Thoracic aorta (tissue), 2 donors: ENCODE measurements at regions not wholly inside any gene's neighbourhood (a gene's known extent, or its start where the extent isn't known, plus 50 kb on each side); places are given as distances from the start of the nearest gene placed in this dataset.

Experiments used
- ATAC-seq: fragments of 150-250 bp; one replicate; pipeline ENCODE4 v1.8.0; 2017; ENCODE audit warnings: low read depth; ENCODE audit not compliant: insufficient number of reproducible peaks, low FRiP score
- DNase-seq: peaks from one replicate; pipeline ENCODE4 v3.0.0-alpha.2; 2020; ENCODE audit warnings: low spot score
- H3K27ac ChIP-seq, 2 donors: fragments of 200-600 bp; sonication (generic); 1 replicate in 1 of 2; 2 replicates in 1 of 2; pipeline ENCODE4 v1.5.1; 2016; ENCODE audit warnings: mild to moderate bottlenecking in 2 of 2, moderate library complexity in 2 of 2
- H3K27me3 ChIP-seq: fragments of 200-600 bp; sonication (generic); replicated peaks from 2 replicates; pipeline ENCODE4 v1.6.0; 2016; ENCODE audit warnings: mild to moderate bottlenecking; ENCODE audit not compliant: insufficient read depth
- H3K36me3 ChIP-seq: fragments of 200-600 bp; sonication (generic); one replicate; pipeline ENCODE4 v1.5.1; 2016
- H3K4me1 ChIP-seq, 2 donors: fragments of 200-600 bp; sonication (generic); 1 replicate in 1 of 2; 2 replicates in 1 of 2; pipeline versions ENCODE4 v1.5.1 to v1.6.0; 2016; ENCODE audit warnings: low read depth in 2 of 2, mild to moderate bottlenecking in 1 of 2; ENCODE audit not compliant: control insufficient read depth in 1 of 2
- H3K4me3 ChIP-seq: fragments of 200-600 bp; sonication (generic); 2 replicates; pipeline ENCODE4 v1.5.1; 2016; ENCODE audit warnings: mild to moderate bottlenecking
- H3K9me3 ChIP-seq: fragments of 200-600 bp; sonication (generic); 2 replicates; pipeline ENCODE4 v1.5.1; 2016
- TF ChIP-seq, protein P1 (sequence below): fragments of 200-600 bp; sonication (generic); IDR thresholded peaks from one replicate; pipeline ENCODE4 v1.5.1; 2019; ENCODE audit warnings: antibody characterized with exemption

GRCh38 chr3:72058493-72059081 is 273.6 kb upstream of the PROK2 start:
- TF ChIP-seq, protein P1, sequence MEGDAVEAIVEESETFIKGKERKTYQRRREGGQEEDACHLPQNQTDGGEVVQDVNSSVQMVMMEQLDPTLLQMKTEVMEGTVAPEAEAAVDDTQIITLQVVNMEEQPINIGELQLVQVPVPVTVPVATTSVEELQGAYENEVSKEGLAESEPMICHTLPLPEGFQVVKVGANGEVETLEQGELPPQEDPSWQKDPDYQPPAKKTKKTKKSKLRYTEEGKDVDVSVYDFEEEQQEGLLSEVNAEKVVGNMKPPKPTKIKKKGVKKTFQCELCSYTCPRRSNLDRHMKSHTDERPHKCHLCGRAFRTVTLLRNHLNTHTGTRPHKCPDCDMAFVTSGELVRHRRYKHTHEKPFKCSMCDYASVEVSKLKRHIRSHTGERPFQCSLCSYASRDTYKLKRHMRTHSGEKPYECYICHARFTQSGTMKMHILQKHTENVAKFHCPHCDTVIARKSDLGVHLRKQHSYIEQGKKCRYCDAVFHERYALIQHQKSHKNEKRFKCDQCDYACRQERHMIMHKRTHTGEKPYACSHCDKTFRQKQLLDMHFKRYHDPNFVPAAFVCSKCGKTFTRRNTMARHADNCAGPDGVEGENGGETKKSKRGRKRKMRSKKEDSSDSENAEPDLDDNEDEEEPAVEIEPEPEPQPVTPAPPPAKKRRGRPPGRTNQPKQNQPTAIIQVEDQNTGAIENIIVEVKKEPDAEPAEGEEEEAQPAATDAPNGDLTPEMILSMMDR, result no peak
- Histone ChIP-seq H3K36me3 (no peaks in the 10 kb centered on the region), H3K4me1 (peaks cover 0 to 11% of the 10 kb centered on the region in 2 donors), H3K27ac (no peak overlapping the region), H3K27me3 (no peaks in the 10 kb centered on the region), H3K9me3 (no peaks in the 10 kb centered on the region), H3K4me3 (no peak overlapping the region)
- ATAC-seq, result no peak
- no peak for DNase-seq

- Histone ChIP-seq H3K9me3 (no peaks in the 10 kb centered on the region), H3K27ac (no peak overlapping the region), H3K4me1 (peaks cover 0 to 11% of the 10 kb centered on the region in 2 donors), H3K4me3 (no peak overlapping the region), H3K36me3 (no peaks in the 10 kb centered on the region), H3K27me3 (no peaks in the 10 kb centered on the region)
- ATAC-seq, result no peak
- DNase-seq, result no peak
- TF ChIP-seq, protein P1, result no peak
Observed at GRCh38 chr3:72055436-72055835, 270.5 kb upstream of the PROK2 start.

DNA sequence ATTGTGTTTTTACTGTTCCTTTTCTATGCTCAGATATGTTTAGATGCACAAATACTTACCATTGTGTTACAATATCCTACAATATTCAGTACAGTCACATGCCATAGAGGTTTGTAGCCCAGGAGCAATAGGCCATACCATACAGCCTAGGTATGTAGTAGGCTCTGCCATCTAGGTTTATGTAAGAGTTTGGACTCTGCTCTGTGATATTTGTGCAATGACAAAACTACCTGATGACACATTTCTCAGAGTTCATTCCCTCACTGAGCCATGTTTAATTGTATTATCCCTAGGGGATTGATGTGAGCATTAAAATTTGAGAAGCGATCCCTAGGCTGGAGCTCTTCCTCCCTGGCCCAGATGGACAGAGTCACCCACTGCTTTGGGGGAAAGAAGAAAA is 270.0 kb upstream of the PROK2 start:
- Histone ChIP-seq H3K4me1 (peaks cover 0 to 11% of the 10 kb centered on the region in 2 donors), H3K9me3 (no peaks in the 10 kb centered on the region), H3K36me3 (no peaks in the 10 kb centered on the region), H3K27me3 (no peaks in the 10 kb centered on the region), H3K27ac (no peak overlapping the region), H3K4me3 (no peak overlapping the region)
- no peak for ATAC-seq
- DNase-seq, result no peak
- TF ChIP-seq, protein P1, result no peak

- no peak for DNase-seq
- TF ChIP-seq, protein P1, result no peak
- no peak overlapping the region for H3K27ac ChIP-seq
- H3K4me3 ChIP-seq, result no peak overlapping the region
- H3K4me1 ChIP-seq, result peaks cover 0 to 1% of the 10 kb centered on the region in 2 donors
- no peak for ATAC-seq
- no peaks in the 10 kb centered on the region for H3K9me3 ChIP-seq
- no peaks in the 10 kb centered on the region for H3K36me3 ChIP-seq
- no peaks in the 10 kb centered on the region for H3K27me3 ChIP-seq
Observed at GRCh38 chr3:72052841-72053409, 268.0 kb upstream of the PROK2 start.

GRCh38 chr3:72050771-72051170 is 265.8 kb upstream of the PROK2 start:
- TF ChIP-seq, protein P1, result no peak
- ATAC-seq, result no peak
- H3K4me3 ChIP-seq, result no peak overlapping the region
- H3K36me3 ChIP-seq, result no peaks in the 10 kb centered on the region
- H3K27me3 ChIP-seq, result no peaks in the 10 kb centered on the region
- no peaks in the 10 kb centered on the region for H3K4me1 ChIP-seq
- no peak for DNase-seq
- no peak overlapping the region for H3K27ac ChIP-seq
- H3K9me3 ChIP-seq, result no peaks in the 10 kb centered on the region
